ENCODE measurements at regions not wholly inside any gene's neighbourhood (a gene's known extent, or its start where the extent isn't known, plus 50 kb on each side); places are given as distances from the start of the nearest gene placed in this dataset.

DNA sequence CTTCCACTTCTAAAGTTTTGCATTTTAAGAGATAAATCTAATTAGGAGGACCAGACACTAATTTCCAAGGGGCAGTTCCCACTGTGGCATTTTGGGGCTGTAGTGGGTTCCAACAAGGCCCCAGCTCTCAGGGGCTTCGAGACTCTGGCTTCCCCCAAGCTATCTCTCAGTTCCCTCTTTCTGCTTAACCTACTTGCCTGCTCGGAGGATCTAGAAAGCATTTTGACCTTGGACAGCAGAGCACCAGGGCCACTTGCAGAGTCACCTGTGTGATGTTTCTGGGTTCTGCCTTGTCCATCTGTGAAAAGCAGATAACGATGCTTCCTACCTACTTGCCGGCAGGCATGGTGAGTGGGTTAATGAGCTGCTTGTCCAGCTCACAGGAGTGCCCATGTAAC is 175.4 kb downstream of the MED10 start:
- TF ChIP-seq EP300 (IDR thresholded peaks at IDR 0.05) (no peak), POLR2A (IDR thresholded peaks at IDR 0.05) (no peak), POLR2AphosphoS5 (IDR thresholded peaks at IDR 0.05) (no peak)
- TF ChIP-seq, protein P1, sequence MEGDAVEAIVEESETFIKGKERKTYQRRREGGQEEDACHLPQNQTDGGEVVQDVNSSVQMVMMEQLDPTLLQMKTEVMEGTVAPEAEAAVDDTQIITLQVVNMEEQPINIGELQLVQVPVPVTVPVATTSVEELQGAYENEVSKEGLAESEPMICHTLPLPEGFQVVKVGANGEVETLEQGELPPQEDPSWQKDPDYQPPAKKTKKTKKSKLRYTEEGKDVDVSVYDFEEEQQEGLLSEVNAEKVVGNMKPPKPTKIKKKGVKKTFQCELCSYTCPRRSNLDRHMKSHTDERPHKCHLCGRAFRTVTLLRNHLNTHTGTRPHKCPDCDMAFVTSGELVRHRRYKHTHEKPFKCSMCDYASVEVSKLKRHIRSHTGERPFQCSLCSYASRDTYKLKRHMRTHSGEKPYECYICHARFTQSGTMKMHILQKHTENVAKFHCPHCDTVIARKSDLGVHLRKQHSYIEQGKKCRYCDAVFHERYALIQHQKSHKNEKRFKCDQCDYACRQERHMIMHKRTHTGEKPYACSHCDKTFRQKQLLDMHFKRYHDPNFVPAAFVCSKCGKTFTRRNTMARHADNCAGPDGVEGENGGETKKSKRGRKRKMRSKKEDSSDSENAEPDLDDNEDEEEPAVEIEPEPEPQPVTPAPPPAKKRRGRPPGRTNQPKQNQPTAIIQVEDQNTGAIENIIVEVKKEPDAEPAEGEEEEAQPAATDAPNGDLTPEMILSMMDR (IDR thresholded peaks at IDR 0.05) = no peak
- Histone ChIP-seq H3K9me3 (no peaks in the 10 kb centered on the region), H3K4me3 (no peak overlapping the region), H3K27ac (no peak overlapping the region), H3K27me3 (no peaks in the 10 kb centered on the region), H3K36me3 (no peaks in the 10 kb centered on the region), H3K4me1 (no peaks in the 10 kb centered on the region)
- ATAC-seq = no peak
- 68 to 88% methylated on average over 2 to 3 of the region's 4 CpGs for WGBS, 2 donors (ENCODE audit: low coverage in 1 of 2)

DNA sequence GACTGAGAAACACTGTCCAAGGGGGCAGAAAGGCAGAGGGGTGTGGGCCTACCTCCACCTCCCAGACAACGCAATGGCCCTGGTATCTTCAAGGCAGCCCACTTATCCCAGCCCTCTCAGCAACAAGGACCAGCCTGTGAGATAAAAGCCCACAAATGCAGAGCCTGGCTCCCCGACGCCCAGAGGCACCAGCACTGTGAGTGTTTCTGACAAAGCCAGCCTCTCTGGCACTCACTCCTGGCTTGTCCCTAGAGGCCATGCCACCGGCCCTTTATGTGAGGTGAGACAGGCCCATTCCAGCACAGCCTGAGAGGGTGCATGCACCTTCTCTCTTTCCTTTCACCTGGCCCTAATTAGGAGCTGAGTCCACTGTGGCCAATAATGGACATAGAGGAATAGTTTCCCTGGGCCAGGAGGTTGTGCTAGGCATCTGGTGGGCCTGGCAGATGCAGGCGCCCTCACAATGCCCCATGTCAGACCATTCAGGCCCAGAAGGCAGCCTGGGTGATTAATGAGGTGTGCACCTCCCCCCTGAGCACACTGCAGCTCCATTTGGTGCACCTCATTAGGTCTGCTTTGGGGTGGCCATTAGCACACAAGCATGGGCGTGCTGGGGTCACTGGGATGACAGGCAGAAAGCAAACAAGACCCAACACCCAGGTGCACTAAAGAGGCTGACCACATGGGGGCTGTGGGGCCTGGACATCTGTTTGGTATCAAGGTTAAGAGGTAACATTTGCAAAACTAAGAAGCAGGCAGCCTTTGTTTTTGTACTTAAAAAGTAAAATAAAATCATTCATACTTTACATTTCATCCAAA is 176.0 kb downstream of the MED10 start:
- H3K27me3 ChIP-seq = no peaks in the 10 kb centered on the region
- H3K4me3 ChIP-seq = no peak overlapping the region
- H3K36me3 ChIP-seq = no peaks in the 10 kb centered on the region
- WGBS, 2 donors (ENCODE audit: low coverage in 1 of 2) = 40% methylated on average over 1 of the region's 6 CpGs; no CpG with 5 or more reads in 1 of the 2 donors
- H3K9me3 ChIP-seq = no peaks in the 10 kb centered on the region
- no peak overlapping the region for H3K27ac ChIP-seq
- no peak for ATAC-seq
- no peaks in the 10 kb centered on the region for H3K4me1 ChIP-seq
- TF ChIP-seq, protein P1 (IDR thresholded peaks at IDR 0.05) = no peak
- TF ChIP-seq EP300 (IDR thresholded peaks at IDR 0.05) = no peak
- no peak for TF ChIP-seq POLR2A (IDR thresholded peaks at IDR 0.05)
- no peak for TF ChIP-seq POLR2AphosphoS5 (IDR thresholded peaks at IDR 0.05)

DNA sequence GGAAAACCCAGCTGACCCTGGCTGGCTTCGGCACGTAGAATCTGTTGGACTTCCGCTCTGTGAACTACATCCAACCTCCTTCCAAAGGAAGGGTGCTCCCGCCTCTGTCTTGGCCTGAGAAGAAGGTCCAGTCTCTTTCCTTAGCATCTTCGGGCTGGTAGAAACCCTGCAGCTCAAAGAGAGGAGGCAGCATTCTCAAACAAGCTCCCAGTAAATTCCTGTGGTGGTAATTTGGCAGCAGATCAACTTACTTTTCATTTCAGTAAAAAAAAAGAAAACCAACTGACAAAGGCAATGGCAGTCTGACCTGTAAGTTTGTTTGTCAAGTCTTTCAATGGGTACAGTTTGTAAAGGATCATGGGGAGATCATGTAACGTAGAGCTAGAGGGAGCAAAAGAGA is 176.7 kb downstream of the MED10 start:
- WGBS, 2 donors (ENCODE audit: low coverage in 1 of 2) = 71 to 84% methylated on average over 1 to 4 of the region's 6 CpGs
- Histone ChIP-seq H3K27me3 (no peaks in the 10 kb centered on the region), H3K4me3 (no peak overlapping the region), H3K27ac (no peak overlapping the region), H3K4me1 (no peaks in the 10 kb centered on the region), H3K36me3 (no peaks in the 10 kb centered on the region), H3K9me3 (no peaks in the 10 kb centered on the region)
- ATAC-seq = no peak
- no peak for TF ChIP-seq EP300 (IDR thresholded peaks at IDR 0.05)
- TF ChIP-seq, protein P1 (IDR thresholded peaks at IDR 0.05) = no peak
- TF ChIP-seq POLR2A (IDR thresholded peaks at IDR 0.05) = no peak
- TF ChIP-seq POLR2AphosphoS5 (IDR thresholded peaks at IDR 0.05) = no peak

DNA sequence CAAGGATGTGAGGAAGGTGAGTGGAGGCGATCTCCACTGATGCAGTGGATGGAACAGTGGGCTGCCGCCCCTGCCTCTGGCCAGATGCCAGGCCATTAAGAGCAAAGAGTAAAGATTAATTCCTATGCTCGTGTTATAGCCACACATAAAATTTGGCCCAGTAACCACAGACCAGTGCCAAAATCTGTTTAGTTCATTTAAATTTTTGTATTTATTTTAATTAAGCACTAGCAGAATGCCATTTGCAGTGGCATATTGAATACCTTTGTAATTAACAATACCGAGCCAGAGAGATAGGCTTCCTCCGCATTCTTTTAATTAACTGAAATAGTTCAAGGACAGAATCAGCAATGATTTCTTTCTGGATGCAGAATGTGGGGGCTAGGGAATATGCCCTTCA is 179.8 kb downstream of the MED10 start:
- H3K4me3 ChIP-seq = no peak overlapping the region
- 58 to 66% methylated on average over 4 to 5 of the region's 5 CpGs for WGBS, 2 donors (ENCODE audit: low coverage in 1 of 2)
- TF ChIP-seq EP300 (IDR thresholded peaks at IDR 0.05) (no peak), POLR2A (IDR thresholded peaks at IDR 0.05) (no peak), POLR2AphosphoS5 (IDR thresholded peaks at IDR 0.05) (no peak)
- TF ChIP-seq, protein P1 (IDR thresholded peaks at IDR 0.05) = no peak

DNA sequence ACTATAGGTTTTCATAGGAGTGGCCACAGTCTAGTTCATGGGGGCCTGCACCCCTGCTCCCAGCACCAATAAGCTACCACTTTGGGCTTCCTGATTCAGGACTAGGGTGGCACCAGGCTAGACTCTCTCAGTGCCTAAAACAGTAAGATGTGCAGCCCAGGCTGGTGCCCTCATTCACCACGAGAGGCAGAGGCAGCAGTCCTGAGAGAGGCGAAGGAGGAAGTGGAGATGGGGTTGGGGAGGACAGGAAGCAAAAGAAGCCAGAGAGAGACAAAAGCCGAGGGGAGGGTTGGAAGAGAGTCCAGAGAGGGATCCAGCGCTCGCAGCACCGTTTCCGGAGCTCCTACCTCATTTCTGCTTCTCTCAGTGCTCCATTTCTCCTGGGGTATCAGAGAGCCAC is 180.9 kb downstream of the MED10 start:
- ATAC-seq = no peak

More for the DNA sequence above, 179.8 kb downstream of the MED10 start:
- no peaks in the 10 kb centered on the region for H3K36me3 ChIP-seq
- no peak for ATAC-seq
- no peaks in the 10 kb centered on the region for H3K9me3 ChIP-seq
- no peak overlapping the region for H3K27ac ChIP-seq
- no peaks in the 10 kb centered on the region for H3K27me3 ChIP-seq
- no peaks in the 10 kb centered on the region for H3K4me1 ChIP-seq

More for the DNA sequence above, 180.9 kb downstream of the MED10 start:
- no peaks in the 10 kb centered on the region for H3K9me3 ChIP-seq
- no peak overlapping the region for H3K27ac ChIP-seq
- TF ChIP-seq, protein P1 (IDR thresholded peaks at IDR 0.05) = no peak
- TF ChIP-seq POLR2AphosphoS5 (IDR thresholded peaks at IDR 0.05) = no peak
- TF ChIP-seq EP300 (IDR thresholded peaks at IDR 0.05) = no peak
- TF ChIP-seq POLR2A (IDR thresholded peaks at IDR 0.05) = no peak
- H3K27me3 ChIP-seq = no peaks in the 10 kb centered on the region
- H3K4me1 ChIP-seq = no peaks in the 10 kb centered on the region
- 64 to 91% methylated on average over 5 to 7 of the region's 7 CpGs for WGBS, 2 donors (ENCODE audit: low coverage in 1 of 2)
- no peaks in the 10 kb centered on the region for H3K36me3 ChIP-seq
- no peak overlapping the region for H3K4me3 ChIP-seq

Data from gastroesophageal sphincter (tissue), 4 donors.